Ishikawa (cell line): ENCODE measurements at regions not wholly inside any gene's neighbourhood (a gene's known extent, or its start where the extent isn't known, plus 50 kb on each side); places are given as distances from the start of the nearest gene placed in this dataset.

ENCODE experiments used
- CEBPB ChIP-seq: IDR thresholded peaks from 2 replicates; pipeline ENCODE4 v1.6.1; 2012
- CREB1 ChIP-seq: IDR thresholded peaks from 2 replicates; pipeline ENCODE4 v1.6.1; 2012; ENCODE audit warnings: low read depth
- EGR1 ChIP-seq: IDR thresholded peaks from 2 replicates; pipeline ENCODE4 v1.6.1; 2012
- EP300 ChIP-seq: IDR thresholded peaks from 2 replicates; pipeline ENCODE4 v1.6.1; 2012; ENCODE audit warnings: borderline replicate concordance
- MAX ChIP-seq: IDR thresholded peaks from 2 replicates; pipeline ENCODE4 v1.6.1; 2012
- NFIC ChIP-seq: IDR thresholded peaks from 2 replicates; pipeline ENCODE4 v1.6.1; 2012
- RAD21 ChIP-seq: IDR thresholded peaks from 2 replicates; pipeline ENCODE4 v1.6.1; 2012; ENCODE audit warnings: low read depth
- REST ChIP-seq: IDR thresholded peaks from 2 replicates; pipeline ENCODE4 v1.6.1; 2012; ENCODE audit warnings: low read depth, mild to moderate bottlenecking
- TAF1 ChIP-seq: IDR thresholded peaks from 2 replicates; pipeline ENCODE4 v1.6.1; 2012; ENCODE audit warnings: low read depth, mild to moderate bottlenecking
- TCF12 ChIP-seq: IDR thresholded peaks from 2 replicates; pipeline ENCODE4 v1.6.1; 2012; ENCODE audit warnings: low read depth
- TEAD4 ChIP-seq: IDR thresholded peaks from 2 replicates; pipeline ENCODE4 v1.6.1; 2012
- USF1 ChIP-seq: IDR thresholded peaks from 2 replicates; pipeline ENCODE4 v1.6.1; 2012
- YY1 ChIP-seq: IDR thresholded peaks from 2 replicates; pipeline ENCODE4 v1.6.1; 2012; ENCODE audit warnings: low read depth
- ZBTB7A ChIP-seq: IDR thresholded peaks from 2 replicates; pipeline ENCODE4 v1.6.1; 2012; ENCODE audit warnings: low read depth

GRCh38 chr7:47000561-47000960 is 581.4 kb downstream of the TNS3 start:
- no peak for TF ChIP-seq RAD21
- no peak for TF ChIP-seq TEAD4
- TF ChIP-seq CEBPB, result no peak
- no peak for TF ChIP-seq TAF1
- TF ChIP-seq REST, result no peak
- TF ChIP-seq EP300, result no peak
- no peak for TF ChIP-seq EGR1
- no peak for TF ChIP-seq CREB1
- TF ChIP-seq NFIC, result no peak
- TF ChIP-seq YY1, result no peak
- no peak for TF ChIP-seq MAX
- no peak for TF ChIP-seq USF1
- no peak for TF ChIP-seq TCF12
- no peak for TF ChIP-seq ZBTB7A
